ENCODE measurements at regions not wholly inside any gene's neighbourhood (a gene's known extent, or its start where the extent isn't known, plus 50 kb on each side); places are given as distances from the start of the nearest gene placed in this dataset.

- TF ChIP-seq MYC (IDR thresholded peaks at IDR 0.05; ENCODE audit: low read depth, low read length) (no peak), CTCF (IDR thresholded peaks at IDR 0.05; ENCODE audit: low read depth, low read length) (no peak), POLR2A (IDR thresholded peaks at IDR 0.05; ENCODE audit: extremely low read depth, insufficient read length) (no peak)
- TF ChIP-seq, protein P1, sequence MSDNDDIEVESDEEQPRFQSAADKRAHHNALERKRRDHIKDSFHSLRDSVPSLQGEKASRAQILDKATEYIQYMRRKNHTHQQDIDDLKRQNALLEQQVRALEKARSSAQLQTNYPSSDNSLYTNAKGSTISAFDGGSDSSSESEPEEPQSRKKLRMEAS (IDR thresholded peaks at IDR 0.05; ENCODE audit: low read depth, low read length), result no peak
Measured at GRCh38 chr2:173607606-173608311, 253.1 kb downstream of the CDCA7 start.

All from NB4 (cell line).